ENCODE measurements at regions not wholly inside any gene's neighbourhood (a gene's known extent, or its start where the extent isn't known, plus 50 kb on each side); places are given as distances from the start of the nearest gene placed in this dataset.

GRCh38 chr6:97864366-97864765, 581.4 kb upstream of the MMS22L start:
- H3K9me3 ChIP-seq (ENCODE audit: control extremely low read depth in 1 of 3, control insufficient read depth in 2 of 3, insufficient read depth in 1 of 3, low read length in 2 of 3): no peaks in the 10 kb centered on the region
- intact Hi-C loops (cut with micrococcal nuclease): no loop called here
- no peak for TF ChIP-seq EZH2 (IDR thresholded peaks at IDR 0.05; ENCODE audit: borderline replicate concordance, insufficient read depth, low read depth, low read length, poor library complexity, severe bottlenecking)
- TF ChIP-seq CTCF (IDR thresholded peaks at IDR 0.05): no peak
- H3K27ac ChIP-seq (ENCODE audit: low read length in 2 of 2): no peak overlapping the region
- H3K4me1 ChIP-seq (ENCODE audit: control insufficient read depth in 2 of 2, insufficient read depth in 2 of 2, low read length in 2 of 2): no peaks in the 10 kb centered on the region
- DNase-seq (no peak), ATAC-seq (ENCODE audit: low read depth) (no peak)
- ChIA-PET POLR2A (no interaction called here), CTCF (no interaction called here)
- Mint-ChIP-seq H3K27me3 (no peaks in the 10 kb centered on the region), H3K27ac (no peak overlapping the region), H3K9me3 (ENCODE audit: insufficient read depth) (no peaks in the 10 kb centered on the region), H3K4me3 (no peak overlapping the region), H3K4me1 (no peaks in the 10 kb centered on the region)
- H2AFZ ChIP-seq (ENCODE audit: insufficient read depth, low read depth, low read length, poor library complexity, severe bottlenecking): no peak overlapping the region
- H3K4me2 ChIP-seq (replicated peaks; ENCODE audit: low read depth, low read length, poor library complexity, severe bottlenecking): no peak overlapping the region
- no peak overlapping the region for H3K9ac ChIP-seq (ENCODE audit: low read length)
- H3K4me3 ChIP-seq (ENCODE audit: control extremely low read depth in 1 of 5, extremely low read depth in 1 of 5, insufficient read depth in 1 of 5, low read depth in 2 of 5, low read length in 4 of 5): no peak overlapping the region
- no peaks in the 10 kb centered on the region for H3K36me3 ChIP-seq (replicated peaks in 1 of 2; ENCODE audit: control extremely low read depth in 1 of 2, control insufficient read depth in 1 of 2, extremely low read depth in 1 of 2, insufficient read depth in 2 of 2, low read length in 1 of 2)
- H4K20me1 ChIP-seq (ENCODE audit: control insufficient read depth, insufficient read depth, low read length, poor library complexity, severe bottlenecking): no peaks in the 10 kb centered on the region
- no peaks in the 10 kb centered on the region for H3K27me3 ChIP-seq (replicated peaks in 1 of 4; ENCODE audit: control extremely low read depth in 1 of 4, control insufficient read depth in 3 of 4, insufficient read depth in 4 of 4, low read length in 3 of 4)
- no peaks in the 10 kb centered on the region for H3K79me2 ChIP-seq (ENCODE audit: control insufficient read depth, insufficient read depth, low read length)
- no CpG with 5 or more reads among the region's 4 CpGs for WGBS (ENCODE audit: insufficient coverage)

- H3K27me3 Mint-ChIP-seq: no peaks in the 10 kb centered on the region
- POLR2A ChIA-PET: no interaction called here
Observed at GRCh38 chr6:97864826-97865225, 581.8 kb upstream of the MMS22L start.

More at GRCh38 chr6:97864826-97865225, 581.8 kb upstream of the MMS22L start:
- no peak for ATAC-seq (ENCODE audit: low read depth)
- Histone ChIP-seq H2AFZ (ENCODE audit: insufficient read depth, low read depth, low read length, poor library complexity, severe bottlenecking) (no peak overlapping the region), H3K9ac (ENCODE audit: low read length) (no peak overlapping the region), H3K9me3 (ENCODE audit: control extremely low read depth in 1 of 3, control insufficient read depth in 2 of 3, insufficient read depth in 1 of 3, low read length in 2 of 3) (no peaks in the 10 kb centered on the region), H4K20me1 (ENCODE audit: control insufficient read depth, insufficient read depth, low read length, poor library complexity, severe bottlenecking) (no peaks in the 10 kb centered on the region), H3K4me1 (ENCODE audit: control insufficient read depth in 2 of 2, insufficient read depth in 2 of 2, low read length in 2 of 2) (no peaks in the 10 kb centered on the region), H3K4me3 (ENCODE audit: control extremely low read depth in 1 of 5, extremely low read depth in 1 of 5, insufficient read depth in 1 of 5, low read depth in 2 of 5, low read length in 4 of 5) (no peak overlapping the region), H3K4me2 (replicated peaks; ENCODE audit: low read depth, low read length, poor library complexity, severe bottlenecking) (no peak overlapping the region), H3K27ac (ENCODE audit: low read length in 2 of 2) (no peak overlapping the region), H3K79me2 (ENCODE audit: control insufficient read depth, insufficient read depth, low read length) (no peaks in the 10 kb centered on the region), H3K36me3 (replicated peaks in 1 of 2; ENCODE audit: control extremely low read depth in 1 of 2, control insufficient read depth in 1 of 2, extremely low read depth in 1 of 2, insufficient read depth in 2 of 2, low read length in 1 of 2) (no peaks in the 10 kb centered on the region), H3K27me3 (replicated peaks in 1 of 4; ENCODE audit: control extremely low read depth in 1 of 4, control insufficient read depth in 3 of 4, insufficient read depth in 4 of 4, low read length in 3 of 4) (no peaks in the 10 kb centered on the region)
- no peak overlapping the region for H3K4me3 Mint-ChIP-seq
- 50% methylated on average over 1 of the region's 2 CpGs for WGBS (ENCODE audit: insufficient coverage)
- TF ChIP-seq CTCF (IDR thresholded peaks at IDR 0.05) (no peak), EZH2 (IDR thresholded peaks at IDR 0.05; ENCODE audit: borderline replicate concordance, insufficient read depth, low read depth, low read length, poor library complexity, severe bottlenecking) (no peak)
- H3K9me3 Mint-ChIP-seq (ENCODE audit: insufficient read depth): no peaks in the 10 kb centered on the region
- intact Hi-C loops (cut with micrococcal nuclease): no loop called here
- H3K4me1 Mint-ChIP-seq: no peaks in the 10 kb centered on the region
- CTCF ChIA-PET: no interaction called here
- H3K27ac Mint-ChIP-seq: no peak overlapping the region
- DNase-seq: no peak

Measured in B cell (primary cell).